Mesenchymal stem cell (in vitro differentiated cells and primary cell): ENCODE measurements at regions not wholly inside any gene's neighbourhood (a gene's known extent, or its start where the extent isn't known, plus 50 kb on each side); places are given as distances from the start of the nearest gene placed in this dataset.

Experiments
- DNase-seq: peaks from one replicate; pipeline ENCODE4 v3.0.0-alpha.2; 2013
- H2AFZ ChIP-seq: one replicate; pipeline ENCODE4 v1.6.1; 2013; ENCODE audit warnings: low read depth, mild to moderate bottlenecking, control low read depth, inconsistent platforms, low read length, moderate library complexity
- H2AK5ac ChIP-seq: 2 replicates; pipeline ENCODE4 v1.6.1; 2013; ENCODE audit warnings: low read length, moderate library complexity, mild to moderate bottlenecking, inconsistent platforms; ENCODE audit not compliant: severe bottlenecking
- H2BK120ac ChIP-seq: one replicate; pipeline ENCODE4 v1.6.1; 2013; ENCODE audit warnings: low read depth, mild to moderate bottlenecking, inconsistent platforms, low read length, moderate library complexity
- H2BK12ac ChIP-seq, 2 experiments: one replicate each; pipeline ENCODE4 v1.6.1; 2013; ENCODE audit warnings: inconsistent platforms in 2 of 2, low read length in 2 of 2, mild to moderate bottlenecking in 2 of 2, moderate library complexity in 2 of 2, control low read depth in 1 of 2
- H2BK15ac ChIP-seq: one replicate; pipeline ENCODE4 v1.6.1; 2013; ENCODE audit warnings: mild to moderate bottlenecking, low read depth, inconsistent platforms; ENCODE audit not compliant: poor library complexity, severe bottlenecking
- H2BK5ac ChIP-seq: 2 replicates; pipeline ENCODE4 v1.6.1; 2013; ENCODE audit warnings: low read depth, mild to moderate bottlenecking, low read length, control low read depth, inconsistent platforms; ENCODE audit not compliant: poor library complexity, severe bottlenecking
- H3K14ac ChIP-seq, 2 experiments: one replicate each; pipeline ENCODE4 v1.6.1; 2013; ENCODE audit warnings: inconsistent platforms in 2 of 2, low read length in 2 of 2, control low read depth in 1 of 2, mild to moderate bottlenecking in 1 of 2, moderate library complexity in 1 of 2
- H3K18ac ChIP-seq, 2 experiments: one replicate each; pipeline ENCODE4 v1.6.1; 2013; ENCODE audit warnings: inconsistent platforms in 2 of 2, low read length in 2 of 2, control low read depth in 1 of 2, low read depth in 1 of 2, mild to moderate bottlenecking in 1 of 2
- H3K23ac ChIP-seq, 2 experiments: one replicate each; pipeline ENCODE4 v1.6.1; 2013; ENCODE audit warnings: inconsistent platforms in 2 of 2, low read length in 2 of 2, mild to moderate bottlenecking in 2 of 2, moderate library complexity in 2 of 2, control low read depth in 1 of 2
- H3K27ac ChIP-seq: 2 replicates; pipeline ENCODE4 v1.5.1; 2013; ENCODE audit warnings: mild to moderate bottlenecking, moderate library complexity, low read length, control low read depth, inconsistent platforms; ENCODE audit not compliant: poor library complexity, severe bottlenecking
- H3K27me3 ChIP-seq, 2 experiments: 2 replicates each; pipeline versions ENCODE4 v1.6.1 to v1.7.0; 2013; ENCODE audit warnings: low read length in 2 of 2, mild to moderate bottlenecking in 2 of 2, moderate library complexity in 2 of 2, control low read depth in 1 of 2, inconsistent platforms in 1 of 2; ENCODE audit not compliant: control insufficient read depth in 1 of 2, insufficient read depth in 1 of 2
- H3K36me3 ChIP-seq, 2 experiments: 2 replicates each; pipeline versions ENCODE4 v1.6.1 to v1.7.0; 2013; ENCODE audit warnings: low read length in 2 of 2, control low read depth in 1 of 2, inconsistent platforms in 1 of 2, low read depth in 1 of 2, mild to moderate bottlenecking in 1 of 2; ENCODE audit not compliant: insufficient read depth in 2 of 2, control insufficient read depth in 1 of 2
- H3K4ac ChIP-seq, 2 experiments: one replicate each; pipeline ENCODE4 v1.6.1; 2013; ENCODE audit warnings: inconsistent platforms in 2 of 2, low read length in 2 of 2, mild to moderate bottlenecking in 2 of 2, moderate library complexity in 2 of 2, control low read depth in 1 of 2, low read depth in 1 of 2
- H3K4me1 ChIP-seq: 2 replicates; pipeline ENCODE4 v1.6.1; 2013; ENCODE audit warnings: low read depth, low read length, control low read depth; ENCODE audit not compliant: control insufficient read depth, insufficient read depth
- H3K4me2 ChIP-seq: 2 replicates; pipeline ENCODE4 v1.6.1; 2013; ENCODE audit warnings: low read length, mild to moderate bottlenecking, inconsistent platforms; ENCODE audit not compliant: poor library complexity, severe bottlenecking
- H3K4me3 ChIP-seq, 2 experiments: 2 replicates each; pipeline versions ENCODE4 v1.5.1 to v1.7.0; 2013; ENCODE audit warnings: low read length in 2 of 2, mild to moderate bottlenecking in 2 of 2, control low read depth in 1 of 2, low read depth in 1 of 2; ENCODE audit not compliant: insufficient read depth in 1 of 2
- H3K79me1 ChIP-seq: replicated peaks from 2 replicates; pipeline ENCODE4 v1.6.1; 2013; ENCODE audit warnings: mild to moderate bottlenecking, control low read depth, low read length, inconsistent platforms; ENCODE audit not compliant: poor library complexity, severe bottlenecking
- H3K9ac ChIP-seq: 2 replicates; pipeline ENCODE4 v1.7.0; 2013; ENCODE audit warnings: mild to moderate bottlenecking, low read length, moderate library complexity
- H3K9me3 ChIP-seq: 2 replicates; pipeline ENCODE4 v1.7.0; 2013; ENCODE audit warnings: mild to moderate bottlenecking, low read length; ENCODE audit not compliant: control insufficient read depth
- H4K8ac ChIP-seq: one replicate; pipeline ENCODE4 v1.6.1; 2013; ENCODE audit warnings: inconsistent platforms, mild to moderate bottlenecking, low read length, moderate library complexity
- H4K91ac ChIP-seq: one replicate; pipeline ENCODE4 v1.6.1; 2013; ENCODE audit warnings: mild to moderate bottlenecking, low read length, inconsistent platforms
- WGBS: methylation state at CpG from one replicate; pipeline ENCODE4 v1.1.7; 2013; ENCODE audit warnings: mixed read lengths; 5-methylcytosine and 5-hydroxymethylcytosine counted together

DNA sequence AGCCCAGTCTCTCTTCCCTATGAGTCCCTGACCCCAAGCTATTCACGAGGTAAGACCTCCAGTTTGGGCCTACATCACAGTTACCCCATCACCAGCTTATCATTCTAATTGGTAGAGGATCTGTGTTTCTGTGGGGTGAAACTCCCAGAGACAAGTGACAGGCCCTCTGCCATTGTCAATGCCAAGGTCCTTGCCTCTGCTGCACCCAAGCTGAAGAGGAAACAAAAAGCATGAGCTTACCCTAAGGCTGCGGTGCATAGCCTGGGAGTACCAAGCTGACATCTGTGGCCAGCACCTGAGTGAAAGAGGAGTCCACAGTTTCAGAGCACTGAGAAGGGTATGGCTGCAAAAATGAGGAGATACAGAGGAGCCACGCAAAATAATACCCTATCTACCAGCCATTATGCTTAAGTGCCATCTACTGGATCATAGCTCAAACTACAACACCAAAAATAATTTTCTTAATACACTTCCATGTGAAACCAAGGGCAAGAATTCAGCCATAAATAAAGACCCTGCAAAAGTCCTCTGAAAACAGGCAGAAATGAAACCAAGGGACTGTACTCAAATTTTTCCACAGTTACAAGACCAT is 62.3 kb upstream of the ANO5 start:
- no peak overlapping the region for H3K18ac ChIP-seq
- no peak overlapping the region for H2BK12ac ChIP-seq
- H3K4me1 ChIP-seq = no peaks in the 10 kb centered on the region
- H3K36me3 ChIP-seq = no peaks in the 10 kb centered on the region
- H2BK15ac ChIP-seq = no peak overlapping the region
- H4K8ac ChIP-seq = no peak overlapping the region
- H2AK5ac ChIP-seq = no peak overlapping the region
- H3K23ac ChIP-seq = no peak overlapping the region
- no peak overlapping the region for H3K14ac ChIP-seq
- H3K4me2 ChIP-seq = no peak overlapping the region
- no peak overlapping the region for H3K4ac ChIP-seq
- H3K79me1 ChIP-seq = no peaks in the 10 kb centered on the region
- no peak overlapping the region for H2BK5ac ChIP-seq
- no peak overlapping the region for H3K4me3 ChIP-seq
- 50% methylated on average over 2 of the region's 3 CpGs for WGBS
- no peak overlapping the region for H3K27ac ChIP-seq
- H4K91ac ChIP-seq = no peak overlapping the region
- no peak overlapping the region for H2AFZ ChIP-seq
- H3K9me3 ChIP-seq = peaks cover 6% of the 10 kb centered on the region
- DNase-seq = no peak
- H3K27me3 ChIP-seq = no peaks in the 10 kb centered on the region
- H2BK120ac ChIP-seq = no peak overlapping the region
- no peak overlapping the region for H3K9ac ChIP-seq

DNA sequence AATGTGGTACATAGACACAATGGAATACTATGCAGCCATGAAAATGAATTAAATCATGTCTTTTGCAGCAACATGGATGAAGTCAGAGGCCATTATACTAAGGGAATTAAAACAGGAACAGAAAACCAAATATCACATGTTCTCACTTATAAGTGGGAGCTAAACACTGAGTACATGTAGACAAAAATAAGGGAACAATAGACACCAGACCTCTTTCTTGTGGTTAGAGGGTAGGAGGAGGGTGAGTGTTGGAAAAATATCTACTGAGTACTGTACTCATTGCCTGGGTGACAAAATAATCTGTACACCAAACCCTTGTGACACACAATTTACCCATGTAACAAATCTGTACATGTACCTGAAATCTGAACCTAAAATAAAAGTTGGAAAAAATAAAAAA is 59.1 kb upstream of the ANO5 start:
- H3K4ac ChIP-seq = no peak overlapping the region
- no peak overlapping the region for H3K14ac ChIP-seq
- H2BK5ac ChIP-seq = no peak overlapping the region
- no peak overlapping the region for H2BK15ac ChIP-seq
- no peak overlapping the region for H4K8ac ChIP-seq
- no peak overlapping the region for H4K91ac ChIP-seq
- H3K9me3 ChIP-seq = no peaks in the 10 kb centered on the region
- H3K18ac ChIP-seq = no peak overlapping the region
- no peaks in the 10 kb centered on the region for H3K4me1 ChIP-seq
- H2BK120ac ChIP-seq = no peak overlapping the region
- H3K79me1 ChIP-seq = no peaks in the 10 kb centered on the region
- no peak overlapping the region for H3K4me3 ChIP-seq
- H3K27ac ChIP-seq = no peak overlapping the region
- no peaks in the 10 kb centered on the region for H3K27me3 ChIP-seq
- no peaks in the 10 kb centered on the region for H3K36me3 ChIP-seq
- no peak overlapping the region for H3K4me2 ChIP-seq
- no peak overlapping the region for H2BK12ac ChIP-seq
- H2AK5ac ChIP-seq = no peak overlapping the region
- DNase-seq = no peak
- H3K9ac ChIP-seq = no peak overlapping the region
- H2AFZ ChIP-seq = no peak overlapping the region
- H3K23ac ChIP-seq = no peak overlapping the region

DNA sequence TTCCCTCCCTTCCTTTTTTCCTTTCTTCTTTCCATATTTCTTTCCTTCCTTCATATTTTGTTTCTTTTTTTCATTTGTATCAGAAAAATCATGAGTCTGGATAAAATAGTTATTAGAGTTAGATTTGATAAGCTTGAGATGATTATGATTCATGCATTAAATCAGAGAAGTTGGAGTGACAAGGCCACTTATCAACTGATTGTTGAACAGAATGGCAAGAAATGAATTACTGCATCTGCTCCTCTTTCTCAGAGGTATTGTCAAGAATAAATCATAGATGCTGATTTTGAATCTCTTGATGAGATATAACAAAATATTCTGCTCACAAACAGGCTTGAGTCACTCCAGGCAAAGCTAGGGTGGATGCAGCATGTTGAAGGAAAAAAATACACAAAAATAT is 54.6 kb upstream of the ANO5 start:
- Histone ChIP-seq H2AK5ac (no peak overlapping the region), H2AFZ (no peak overlapping the region), H3K4me3 (no peak overlapping the region), H3K18ac (no peak overlapping the region), H3K4me2 (no peak overlapping the region), H3K36me3 (no peaks in the 10 kb centered on the region), H2BK12ac (no peak overlapping the region), H4K91ac (no peak overlapping the region), H2BK5ac (no peak overlapping the region), H3K23ac (no peak overlapping the region), H3K14ac (no peak overlapping the region), H3K9me3 (no peaks in the 10 kb centered on the region), H2BK15ac (no peak overlapping the region), H3K27ac (no peak overlapping the region), H2BK120ac (no peak overlapping the region), H3K79me1 (no peaks in the 10 kb centered on the region), H4K8ac (no peak overlapping the region), H3K4ac (no peak overlapping the region), H3K9ac (no peak overlapping the region), H3K27me3 (no peaks in the 10 kb centered on the region), H3K4me1 (no peaks in the 10 kb centered on the region)
- DNase-seq = no peak
